ENCODE measurements at regions not wholly inside any gene's neighbourhood (a gene's known extent, or its start where the extent isn't known, plus 50 kb on each side); places are given as distances from the start of the nearest gene placed in this dataset.
"Not testable (repeated sequence)": the region's sequence is repeated elsewhere in the genome, so short reads cannot be mapped to it uniquely, and the experiment has no call there.

- not testable (repeated sequence) for TF ChIP-seq POLR2A, CTCF (IDR thresholded peaks at IDR 0.05)
Observed at GRCh38 chr16:29128732-29129457, 144.0 kb downstream of the LAT start.

Data from esophagus squamous epithelium (tissue), 4 donors.